TTC549 (cell line): ENCODE measurements at regions not wholly inside any gene's neighbourhood (a gene's known extent, or its start where the extent isn't known, plus 50 kb on each side); places are given as distances from the start of the nearest gene placed in this dataset.

Experiments
- FAIRE-seq: peaks from 2 replicates; lab custom pipeline; 2012; peaks lifted over from hg19 to GRCh38; lab: Jason Lieb, UNC

GRCh38 chr13:63628310-63628709, 2212.7 kb upstream of the PCDH20 start:
- no peak for FAIRE-seq

DNA sequence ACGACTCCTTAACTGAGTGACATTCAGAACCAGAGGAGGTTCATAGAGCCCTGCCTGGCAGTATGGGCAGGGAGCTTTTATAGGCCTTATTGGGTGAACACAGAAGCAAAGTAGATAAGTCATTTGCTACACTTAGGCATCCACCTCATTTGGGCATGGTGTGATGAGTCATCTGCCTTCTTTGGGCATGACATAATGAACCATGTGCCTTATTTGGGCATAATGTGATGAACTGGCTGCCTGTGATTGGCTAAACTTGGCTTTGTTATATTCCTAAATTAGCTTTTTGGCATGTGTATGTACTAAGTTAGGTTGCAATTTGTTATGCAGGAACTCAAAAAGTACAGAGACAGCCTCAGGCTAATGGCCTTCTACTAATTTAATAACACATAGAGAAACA, 2210.2 kb upstream of the PCDH20 start:
- FAIRE-seq = no peak

DNA sequence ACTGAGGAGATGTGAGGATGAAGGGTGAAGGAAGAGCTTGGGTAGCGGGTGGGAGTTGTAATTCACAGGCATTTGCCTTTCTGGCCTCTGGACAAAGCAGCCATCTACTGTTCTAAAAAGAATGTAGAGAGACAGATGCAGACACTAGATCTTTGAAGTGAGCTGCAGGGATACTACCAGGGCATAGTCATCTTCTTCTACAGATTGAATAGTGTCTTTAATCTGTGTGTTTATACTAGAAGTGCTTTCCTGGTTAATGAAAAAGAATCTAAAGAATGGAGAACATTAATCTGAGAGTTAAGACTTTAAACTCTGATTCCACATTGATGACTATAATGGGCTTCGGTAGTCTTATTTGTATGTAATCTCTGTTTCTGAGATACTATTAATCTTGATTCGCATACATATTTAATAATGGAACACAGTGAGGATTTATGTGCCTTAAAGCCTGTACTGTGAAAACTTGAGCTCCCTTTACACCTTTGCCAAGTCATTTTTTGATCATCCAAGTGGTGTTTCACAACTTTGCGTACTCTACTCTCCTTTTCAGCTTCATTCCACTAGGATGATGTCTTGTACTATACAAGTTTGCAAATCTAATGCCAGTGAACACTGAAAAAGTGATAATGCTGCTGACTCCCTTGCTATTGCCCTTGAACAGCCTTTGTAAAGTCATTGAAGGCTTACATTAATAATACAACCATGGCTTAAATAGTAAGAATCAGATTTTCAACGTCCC, 2199.4 kb upstream of the PCDH20 start:
- FAIRE-seq = no peak

- FAIRE-seq = no peak
These were observed 2191.5 kb upstream of the PCDH20 start for GRCh38 chr13:63607153-63607552.

DNA sequence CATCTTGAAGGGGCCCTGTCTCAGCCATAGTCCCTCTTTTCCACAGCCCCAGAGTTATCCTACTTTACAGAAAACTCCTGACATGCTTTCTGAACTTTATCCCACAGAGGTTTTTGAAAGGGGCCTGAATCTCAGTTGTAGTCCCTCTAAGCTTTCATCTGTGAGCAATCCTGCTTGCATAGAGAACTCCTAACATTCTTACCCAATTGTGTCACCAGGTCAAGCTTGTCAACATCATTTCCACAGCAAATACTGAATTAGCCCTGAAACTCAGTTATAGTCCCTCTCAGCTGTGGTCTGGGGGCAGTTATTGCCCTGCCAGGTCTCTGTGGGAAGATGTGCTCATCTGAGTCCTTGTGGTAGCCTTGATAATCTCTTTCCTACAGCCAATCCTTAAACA, 2190.3 kb upstream of the PCDH20 start:
- no peak for FAIRE-seq

- FAIRE-seq = no peak
These were observed 2189.8 kb upstream of the PCDH20 start for GRCh38 chr13:63605403-63605802.

- no peak for FAIRE-seq
These were observed 2180.2 kb upstream of the PCDH20 start for GRCh38 chr13:63595811-63596210.

DNA sequence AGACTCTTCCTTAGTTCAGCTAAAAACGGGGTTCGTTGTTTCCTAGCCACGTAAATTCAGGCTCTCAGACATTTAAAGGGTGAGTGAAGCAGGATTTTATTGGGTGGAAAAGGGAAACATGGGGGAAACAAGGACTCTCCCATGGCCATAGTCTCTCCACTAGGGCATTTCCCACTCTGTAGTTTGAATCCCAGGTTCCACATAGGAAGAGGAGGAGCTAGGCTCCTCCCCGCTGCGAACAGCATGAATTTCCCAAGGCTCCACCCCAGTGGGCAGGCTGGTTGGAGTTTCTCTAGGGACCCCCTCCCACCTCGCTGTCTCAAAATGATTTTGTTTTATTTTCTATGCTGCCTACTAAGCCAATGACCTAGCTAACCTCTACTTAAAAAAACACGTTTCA, 2170.8 kb upstream of the PCDH20 start:
- FAIRE-seq = no peak

GRCh38 chr13:63578796-63579195, 2163.1 kb upstream of the PCDH20 start:
- FAIRE-seq = no peak

DNA sequence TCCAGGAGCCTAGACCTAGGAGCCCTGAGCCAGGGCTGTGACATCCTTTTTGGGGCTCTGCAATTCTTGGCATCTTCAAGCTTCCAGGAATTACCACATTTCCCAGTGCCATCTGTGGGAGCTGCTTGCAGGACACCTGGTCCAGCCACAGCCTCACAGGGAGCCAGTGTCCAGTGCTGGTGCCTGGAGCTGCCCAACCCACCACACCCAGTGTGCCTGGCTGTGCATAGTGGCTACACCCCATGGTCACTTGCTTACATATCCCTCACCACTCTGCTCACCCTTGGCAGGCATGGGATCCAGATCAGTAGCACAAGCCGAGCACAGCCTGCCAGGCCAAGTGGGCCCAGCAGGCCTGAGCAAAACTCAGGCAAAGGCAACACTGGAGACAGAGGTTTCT, 2151.4 kb upstream of the PCDH20 start:
- FAIRE-seq = no peak

- no peak for FAIRE-seq
These were observed 2138.5 kb upstream of the PCDH20 start for GRCh38 chr13:63554157-63554556.

DNA sequence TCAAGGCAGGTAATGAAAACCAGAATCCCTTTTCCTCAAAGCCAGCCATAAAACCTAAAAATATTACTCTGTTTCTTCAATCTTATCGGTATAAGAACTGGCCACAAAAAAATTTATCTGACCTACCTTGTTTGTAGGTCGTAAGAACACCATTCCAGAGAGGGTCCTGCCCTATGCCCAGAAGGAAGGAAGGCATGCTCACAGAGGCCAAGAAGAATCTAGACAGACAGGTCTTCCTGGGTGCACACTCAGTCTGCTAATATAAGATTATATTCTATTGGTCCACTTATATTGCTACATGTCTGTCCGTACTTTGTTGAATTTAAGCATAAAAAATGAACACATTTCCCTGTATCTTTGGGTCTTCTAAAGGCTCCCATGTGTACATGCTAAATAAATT, 2136.1 kb upstream of the PCDH20 start:
- FAIRE-seq = no peak

DNA sequence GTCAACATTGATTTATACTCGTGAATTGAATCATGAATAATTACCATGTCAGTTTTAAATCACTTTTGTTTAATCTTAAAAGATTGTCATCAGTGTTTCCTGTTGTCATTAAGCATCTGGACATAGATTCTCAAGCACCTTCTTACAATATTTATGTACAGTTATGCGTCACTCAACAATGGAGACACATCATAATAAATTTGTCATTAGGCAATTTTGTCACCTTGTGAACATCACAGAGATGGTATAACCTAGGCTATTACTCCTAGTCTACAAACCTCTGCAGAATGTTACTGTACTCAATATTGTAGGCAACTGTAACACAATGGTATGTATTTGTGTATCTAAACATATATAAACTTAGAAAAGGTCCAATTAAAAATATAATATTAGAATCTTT, 2130.9 kb upstream of the PCDH20 start:
- no peak for FAIRE-seq

DNA sequence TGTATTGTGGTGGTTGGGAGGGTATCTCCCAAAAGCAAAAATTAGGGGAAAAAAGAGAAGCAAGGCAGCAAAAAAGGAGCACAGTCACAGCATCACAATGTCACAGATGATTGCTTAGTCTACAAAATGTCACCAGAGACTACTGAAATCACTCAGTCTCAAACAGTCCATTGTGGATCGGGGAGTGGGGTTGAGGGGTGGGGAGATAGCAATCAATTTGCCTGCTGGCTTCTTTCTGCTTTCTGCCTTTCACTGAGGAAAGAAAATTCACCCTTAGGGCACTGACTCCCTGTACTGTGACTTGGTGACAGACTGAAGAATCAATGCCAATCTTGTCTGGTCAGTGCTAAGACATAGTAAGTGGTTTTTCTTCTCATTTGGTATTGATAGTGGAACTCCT, 2127.1 kb upstream of the PCDH20 start:
- FAIRE-seq = no peak

- FAIRE-seq = no peak
These were observed 2125.7 kb upstream of the PCDH20 start for GRCh38 chr13:63541336-63541735.

DNA sequence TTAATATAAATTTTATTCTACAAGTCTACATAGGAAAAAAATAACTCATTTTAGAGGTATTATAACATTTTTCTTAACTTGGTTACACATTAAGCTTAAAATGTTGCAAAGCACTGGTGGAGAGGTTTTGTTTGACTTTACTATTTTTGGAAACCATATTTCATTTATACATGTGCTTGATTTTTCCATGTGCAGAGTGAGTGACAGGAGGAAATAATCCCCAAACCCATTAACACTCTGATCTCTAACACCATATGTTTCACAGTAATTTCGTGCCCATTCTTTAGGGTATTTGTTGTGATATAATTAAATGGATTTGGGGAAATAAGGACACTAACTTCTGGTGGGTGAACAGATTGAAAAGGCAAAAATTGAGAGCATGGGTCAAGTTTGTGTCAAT, 2124.4 kb upstream of the PCDH20 start:
- no peak for FAIRE-seq

DNA sequence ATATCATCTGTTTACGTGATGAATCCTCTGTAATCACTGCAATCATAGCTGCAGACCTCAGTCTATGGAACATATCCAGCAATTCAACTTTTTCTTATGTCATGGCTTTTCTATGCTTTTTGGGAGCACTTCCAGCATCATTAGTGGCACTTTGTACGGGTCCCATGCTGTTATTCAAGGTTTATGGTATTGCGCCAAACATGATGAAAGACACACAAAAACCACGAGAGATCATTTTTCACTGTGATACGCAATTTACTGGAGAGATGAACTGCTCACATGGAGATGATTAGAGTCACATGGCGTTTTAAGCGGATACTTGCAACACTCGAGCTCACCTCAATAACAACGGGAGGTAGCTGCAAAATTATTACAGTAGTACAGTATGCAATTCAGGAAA, 2101.7 kb upstream of the PCDH20 start:
- FAIRE-seq = no peak

GRCh38 chr13:63516124-63516523, 2100.5 kb upstream of the PCDH20 start:
- no peak for FAIRE-seq

DNA sequence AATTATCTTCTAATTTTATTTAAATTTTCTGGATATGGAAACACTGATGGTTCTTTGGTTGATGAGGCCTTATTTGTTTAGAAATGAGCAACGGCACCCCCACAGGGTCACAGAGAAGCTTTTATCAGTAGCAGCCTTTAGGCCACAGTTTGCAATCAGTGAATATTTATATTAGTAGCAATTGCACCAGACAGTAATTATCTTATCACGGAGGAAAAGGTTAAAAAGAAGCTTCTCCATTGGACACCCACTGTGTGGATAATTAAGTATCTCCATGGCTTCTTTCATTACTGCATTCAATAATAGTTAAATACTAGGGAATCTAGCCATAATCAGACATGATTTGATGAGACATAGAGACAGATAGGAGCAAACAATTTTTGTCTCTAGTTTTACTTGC, 2099.2 kb upstream of the PCDH20 start:
- FAIRE-seq = no peak

DNA sequence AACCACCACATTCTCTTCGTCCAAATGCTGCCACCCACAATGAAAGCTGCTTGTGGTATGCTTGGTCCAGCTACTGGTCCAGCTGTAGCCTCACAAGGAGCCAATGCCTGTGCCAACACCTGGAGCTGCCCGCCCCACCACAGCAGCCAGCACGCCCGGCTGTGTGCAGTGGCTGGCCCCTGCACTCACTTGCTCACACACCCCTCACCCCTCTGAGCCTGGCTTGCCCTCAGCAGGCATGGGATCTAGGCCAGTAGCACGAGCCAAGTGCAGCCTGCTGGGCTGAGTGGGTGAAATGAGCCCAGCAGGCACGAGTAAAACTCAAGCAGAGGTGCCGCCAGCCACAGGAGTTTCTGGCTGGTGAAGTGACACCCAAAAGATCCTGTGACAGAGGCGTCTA, 2096.4 kb upstream of the PCDH20 start:
- FAIRE-seq = no peak

DNA sequence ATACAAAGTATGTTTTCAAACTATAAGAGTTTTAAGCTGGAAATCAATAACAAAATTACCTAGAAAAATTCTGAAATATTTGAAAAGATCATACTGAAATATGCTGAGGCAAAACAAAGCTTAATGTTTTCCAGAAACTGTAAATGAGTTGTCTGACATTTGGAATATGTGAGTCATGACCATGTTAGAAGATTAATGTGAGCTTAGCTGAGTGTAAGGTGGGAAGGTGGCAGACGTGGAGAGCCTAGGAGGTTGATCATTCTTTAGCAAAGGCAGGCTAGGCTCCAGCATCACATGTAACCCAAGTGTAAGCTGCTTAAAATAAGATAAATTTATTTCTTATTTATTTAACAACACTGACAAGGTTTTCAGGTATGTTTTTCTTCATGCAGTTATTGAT, 2086.1 kb upstream of the PCDH20 start:
- FAIRE-seq = no peak

DNA sequence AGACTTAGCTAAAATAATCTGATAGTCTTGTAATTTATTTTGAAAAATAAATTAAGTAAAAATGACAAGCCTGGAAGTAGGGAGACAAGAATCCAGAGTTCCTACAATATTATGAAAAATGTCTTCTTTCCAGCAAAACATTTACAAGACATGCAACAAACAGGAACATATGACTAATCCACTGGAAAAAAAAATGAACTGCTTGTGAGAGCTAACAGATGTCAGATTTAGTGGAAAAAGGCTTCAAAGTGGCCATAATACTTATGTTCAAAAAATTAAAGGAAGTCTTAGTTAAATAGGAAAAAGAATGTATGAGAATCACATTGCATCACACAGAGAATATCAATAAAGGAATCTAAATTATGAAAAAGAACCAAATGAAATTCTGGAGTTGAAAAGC, 2082.0 kb upstream of the PCDH20 start:
- FAIRE-seq = no peak

DNA sequence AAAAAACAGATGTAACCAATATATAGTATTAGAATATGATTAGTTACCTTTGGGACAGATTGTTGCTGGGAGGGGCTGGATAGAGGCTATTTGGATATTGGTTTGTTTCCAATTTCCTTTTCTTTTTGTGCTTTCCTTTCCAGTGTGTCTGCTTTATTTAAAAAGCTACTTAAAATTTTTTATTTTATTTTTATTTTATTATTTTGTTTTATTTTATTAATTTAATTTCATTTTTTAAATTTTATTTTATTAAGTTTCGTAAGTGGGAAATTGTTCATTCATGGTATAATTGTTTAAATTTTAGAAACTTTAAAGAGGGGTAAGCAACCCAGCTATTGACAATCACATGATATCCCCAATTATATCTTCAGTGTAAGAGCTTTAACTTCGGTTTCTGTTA, 2077.0 kb upstream of the PCDH20 start:
- no peak for FAIRE-seq

DNA sequence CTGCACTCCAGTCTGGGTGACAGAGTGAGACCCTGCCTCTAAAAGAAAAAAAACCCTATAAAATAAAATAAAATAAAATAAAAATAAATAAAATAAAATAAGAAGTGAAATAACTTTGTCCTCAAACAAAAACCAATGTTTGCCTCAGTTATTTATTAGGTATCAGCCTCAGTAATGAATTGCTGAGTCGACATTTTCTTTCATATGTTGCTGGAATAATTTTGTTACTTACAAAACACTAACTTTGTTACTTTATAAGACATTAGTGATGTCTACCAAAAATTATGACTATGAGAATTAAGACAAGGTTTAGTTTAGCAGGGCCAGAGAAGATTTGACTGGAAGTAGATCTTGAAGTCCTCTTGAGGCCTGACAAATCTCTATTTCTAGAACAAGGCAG, 2074.5 kb upstream of the PCDH20 start:
- no peak for FAIRE-seq

- no peak for FAIRE-seq
These were observed 2065.7 kb upstream of the PCDH20 start for GRCh38 chr13:63481334-63481733.
